ENCODE measurements at regions not wholly inside any gene's neighbourhood (a gene's known extent, or its start where the extent isn't known, plus 50 kb on each side); places are given as distances from the start of the nearest gene placed in this dataset.
"Not testable (repeated sequence)": the region's sequence is repeated elsewhere in the genome, so short reads cannot be mapped to it uniquely, and the experiment has no call there.

DNA sequence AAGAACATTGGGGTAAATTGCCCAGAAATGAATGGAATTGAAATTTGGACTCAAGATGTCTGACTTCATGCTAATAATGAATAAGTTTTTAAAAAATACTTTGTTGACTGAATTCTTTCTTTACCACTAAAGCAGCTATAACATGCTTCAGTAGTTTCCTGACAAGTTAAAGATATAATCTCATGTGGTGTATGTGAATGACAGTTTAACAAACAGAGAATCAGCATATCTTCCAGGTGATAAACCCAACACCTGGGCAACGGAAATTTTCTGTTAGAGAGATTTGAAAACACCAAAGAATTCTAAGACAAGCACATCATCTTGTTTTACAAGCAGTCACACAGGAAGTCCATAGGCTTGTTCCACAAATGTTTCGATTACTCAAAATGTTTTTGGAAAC is 372.6 kb upstream of the VRK2 start:
- Histone ChIP-seq H3K4me1 (ENCODE audit: insufficient read depth, low read length) (no peaks in the 10 kb centered on the region), H3K36me3 (ENCODE audit: insufficient read depth, low read length) (no peaks in the 10 kb centered on the region), H2AFZ (ENCODE audit: low read depth, low read length) (no peak overlapping the region), H3K4me3 (ENCODE audit: low read length) (no peak overlapping the region), H3K27me3 (ENCODE audit: insufficient read depth, low read length) (no peaks in the 10 kb centered on the region), H3K9me3 (ENCODE audit: low read length) (no peaks in the 10 kb centered on the region)

- H3K36me3 ChIP-seq (ENCODE audit: insufficient read depth, low read length), result no peaks in the 10 kb centered on the region
- no peak overlapping the region for H2AFZ ChIP-seq (ENCODE audit: low read depth, low read length)
- H3K4me3 ChIP-seq (ENCODE audit: low read length), result no peak overlapping the region
- H3K4me1 ChIP-seq (ENCODE audit: insufficient read depth, low read length), result no peaks in the 10 kb centered on the region
- H3K9me3 ChIP-seq (ENCODE audit: low read length), result no peaks in the 10 kb centered on the region
- H3K27me3 ChIP-seq (ENCODE audit: insufficient read depth, low read length), result no peaks in the 10 kb centered on the region
These were observed 371.9 kb upstream of the VRK2 start for GRCh38 chr2:57674743-57675142.

DNA sequence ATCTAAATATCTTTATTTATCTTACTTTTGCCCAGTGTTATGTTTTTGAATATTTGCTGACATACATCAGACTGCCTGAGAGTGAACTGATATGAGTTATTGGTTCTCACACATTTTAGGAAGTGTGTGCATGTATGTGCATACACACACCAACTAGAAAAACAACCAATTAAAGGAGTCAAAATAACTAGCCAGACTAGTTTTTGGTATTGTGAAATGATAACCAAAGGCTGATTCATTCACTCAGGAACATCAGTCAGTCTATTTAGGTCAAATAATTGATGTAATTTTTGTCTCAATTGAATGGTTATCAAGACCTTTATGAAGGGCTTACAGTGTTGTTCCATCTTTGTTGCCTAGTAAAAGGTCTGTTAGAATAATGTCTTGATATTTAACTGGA is 369.3 kb upstream of the VRK2 start:
- Histone ChIP-seq H3K27me3 (ENCODE audit: insufficient read depth, low read length) (no peaks in the 10 kb centered on the region), H3K4me1 (ENCODE audit: insufficient read depth, low read length) (no peaks in the 10 kb centered on the region), H3K9me3 (ENCODE audit: low read length) (no peaks in the 10 kb centered on the region), H3K4me3 (ENCODE audit: low read length) (no peak overlapping the region), H3K36me3 (ENCODE audit: insufficient read depth, low read length) (no peaks in the 10 kb centered on the region), H2AFZ (ENCODE audit: low read depth, low read length) (no peak overlapping the region)

DNA sequence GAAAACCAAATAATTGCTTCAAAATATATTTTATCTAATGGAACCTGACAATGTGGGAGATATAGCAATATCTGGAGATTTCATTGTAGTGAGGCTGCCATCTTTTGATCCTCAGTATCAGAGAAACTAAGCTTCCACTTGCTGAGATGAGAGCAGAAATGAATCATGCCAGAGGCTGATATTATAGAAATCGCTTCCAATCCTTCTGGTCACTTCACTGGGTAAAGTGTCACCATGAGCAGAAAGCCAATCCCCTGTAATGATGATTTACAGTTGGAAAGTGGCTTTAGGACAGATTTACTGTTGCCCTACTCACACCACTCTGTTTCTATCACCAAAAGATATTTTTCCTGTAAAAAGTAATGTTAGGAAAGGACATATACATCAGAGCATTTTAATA is 365.0 kb upstream of the VRK2 start:
- H3K9me3 ChIP-seq (ENCODE audit: low read length), result no peaks in the 10 kb centered on the region
- H3K36me3 ChIP-seq (ENCODE audit: insufficient read depth, low read length), result no peaks in the 10 kb centered on the region
- no peaks in the 10 kb centered on the region for H3K27me3 ChIP-seq (ENCODE audit: insufficient read depth, low read length)
- no peak overlapping the region for H2AFZ ChIP-seq (ENCODE audit: low read depth, low read length)
- H3K4me3 ChIP-seq (ENCODE audit: low read length), result no peak overlapping the region
- H3K4me1 ChIP-seq (ENCODE audit: insufficient read depth, low read length), result no peaks in the 10 kb centered on the region

DNA sequence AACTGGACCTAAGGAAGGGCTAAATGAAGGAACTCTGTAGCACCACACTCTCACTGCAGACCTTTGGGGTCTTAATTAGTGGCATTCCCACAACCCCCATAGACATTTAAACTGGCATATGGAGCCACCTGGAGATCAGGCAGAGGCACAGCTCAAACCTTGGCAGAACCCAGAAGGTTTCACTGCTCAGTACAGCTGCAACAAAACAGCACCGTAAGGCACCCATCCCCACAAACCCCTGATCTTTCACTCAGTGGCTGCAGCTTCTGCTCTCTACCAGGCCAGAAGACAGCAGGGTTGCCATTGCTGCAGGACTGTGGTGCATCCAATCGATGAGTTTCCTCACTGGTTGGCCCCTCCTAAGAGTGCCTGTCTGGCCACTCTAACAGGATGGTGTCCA is 361.6 kb upstream of the VRK2 start:
- H2AFZ ChIP-seq (ENCODE audit: low read depth, low read length), result no peak overlapping the region

DNA sequence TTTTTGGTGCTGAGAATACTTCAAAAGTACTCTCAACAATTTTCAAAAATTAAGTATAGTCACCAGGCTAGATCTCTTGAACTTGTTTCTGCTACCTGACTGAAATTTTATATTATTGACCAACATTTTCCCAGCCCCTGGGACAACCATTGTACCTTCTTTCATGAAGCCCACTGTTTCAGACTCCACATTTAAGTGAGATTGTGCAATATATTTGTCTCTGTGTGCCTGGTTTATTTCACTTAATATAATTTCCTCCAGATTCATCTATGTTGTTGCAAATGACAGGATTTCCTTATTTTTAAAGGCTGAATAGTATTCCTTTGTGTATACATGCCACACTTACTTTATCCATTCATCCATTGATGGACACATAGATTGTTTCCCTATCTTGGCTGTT is 354.2 kb upstream of the VRK2 start:
- Histone ChIP-seq H2AFZ (ENCODE audit: low read depth, low read length) (no peak overlapping the region), H3K4me3 (ENCODE audit: low read length) (no peak overlapping the region), H3K4me1 (ENCODE audit: insufficient read depth, low read length) (no peaks in the 10 kb centered on the region), H3K9me3 (ENCODE audit: low read length) (no peaks in the 10 kb centered on the region), H3K27me3 (ENCODE audit: insufficient read depth, low read length) (no peaks in the 10 kb centered on the region), H3K36me3 (ENCODE audit: insufficient read depth, low read length) (no peaks in the 10 kb centered on the region)

More for the DNA sequence above, 361.6 kb upstream of the VRK2 start:
- Histone ChIP-seq H3K9me3 (ENCODE audit: low read length) (no peaks in the 10 kb centered on the region), H3K36me3 (ENCODE audit: insufficient read depth, low read length) (no peaks in the 10 kb centered on the region), H3K27me3 (ENCODE audit: insufficient read depth, low read length) (no peaks in the 10 kb centered on the region), H3K4me1 (ENCODE audit: insufficient read depth, low read length) (no peaks in the 10 kb centered on the region), H3K4me3 (ENCODE audit: low read length) (no peak overlapping the region)

DNA sequence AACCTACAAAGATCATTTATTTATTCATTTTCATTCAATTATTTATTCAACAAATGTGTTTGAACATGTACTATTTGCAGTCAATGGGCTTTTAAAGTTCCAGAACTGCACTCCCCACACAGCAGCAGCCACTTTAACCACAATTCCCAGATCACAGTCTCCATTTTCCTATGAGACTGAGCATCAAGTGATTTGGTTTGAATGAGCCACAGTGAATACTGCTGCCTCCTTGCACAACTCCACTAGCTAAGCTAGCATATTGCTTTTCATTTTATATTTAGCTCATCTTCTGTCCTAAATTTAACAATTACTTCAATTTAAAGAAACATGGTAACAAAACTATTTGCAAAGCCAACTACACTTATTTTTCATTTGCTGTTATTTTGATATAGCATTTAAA is 353.4 kb upstream of the VRK2 start:
- no peak overlapping the region for H2AFZ ChIP-seq (ENCODE audit: low read depth, low read length)
- no peaks in the 10 kb centered on the region for H3K36me3 ChIP-seq (ENCODE audit: insufficient read depth, low read length)
- no peaks in the 10 kb centered on the region for H3K9me3 ChIP-seq (ENCODE audit: low read length)
- H3K4me1 ChIP-seq (ENCODE audit: insufficient read depth, low read length), result no peaks in the 10 kb centered on the region
- H3K4me3 ChIP-seq (ENCODE audit: low read length), result no peak overlapping the region
- no peaks in the 10 kb centered on the region for H3K27me3 ChIP-seq (ENCODE audit: insufficient read depth, low read length)

- H3K36me3 ChIP-seq (ENCODE audit: insufficient read depth, low read length), result no peaks in the 10 kb centered on the region
- H3K4me1 ChIP-seq (ENCODE audit: insufficient read depth, low read length), result no peaks in the 10 kb centered on the region
- H3K27me3 ChIP-seq (ENCODE audit: insufficient read depth, low read length), result no peaks in the 10 kb centered on the region
- H3K4me3 ChIP-seq (ENCODE audit: low read length), result no peak overlapping the region
- no peak overlapping the region for H2AFZ ChIP-seq (ENCODE audit: low read depth, low read length)
- H3K9me3 ChIP-seq (ENCODE audit: low read length), result no peaks in the 10 kb centered on the region
These were observed 352.6 kb upstream of the VRK2 start for GRCh38 chr2:57693965-57694364.

DNA sequence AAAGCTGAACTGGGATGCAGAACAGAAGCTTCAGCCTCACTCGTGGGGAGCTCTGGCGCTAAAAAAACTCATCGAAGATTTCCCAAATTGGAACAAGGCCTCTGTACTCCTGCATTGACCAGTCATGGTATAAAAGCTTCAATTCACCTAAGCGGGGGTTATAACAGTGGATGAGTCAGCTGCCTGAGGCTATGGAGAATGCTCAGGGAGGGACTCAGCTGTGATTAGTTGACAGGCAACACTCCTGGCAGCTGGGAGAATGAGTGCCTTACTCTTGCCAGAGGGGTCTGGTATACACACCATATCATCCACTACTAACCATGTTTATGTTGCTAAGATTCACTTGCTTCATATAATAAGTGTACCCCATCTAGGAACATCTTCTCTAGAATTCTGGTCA is 350.6 kb upstream of the VRK2 start:
- Histone ChIP-seq H3K4me1 (ENCODE audit: insufficient read depth, low read length) (peaks cover 3% of the 10 kb centered on the region), H3K4me3 (ENCODE audit: low read length) (no peak overlapping the region), H2AFZ (ENCODE audit: low read depth, low read length) (no peak overlapping the region)

GRCh38 chr2:57698392-57698791 is 348.2 kb upstream of the VRK2 start:
- Histone ChIP-seq H3K9me3 (ENCODE audit: low read length) (no peaks in the 10 kb centered on the region), H3K4me1 (ENCODE audit: insufficient read depth, low read length) (peaks cover 13% of the 10 kb centered on the region), H2AFZ (ENCODE audit: low read depth, low read length) (no peak overlapping the region), H3K4me3 (ENCODE audit: low read length) (no peak overlapping the region), H3K27me3 (ENCODE audit: insufficient read depth, low read length) (no peaks in the 10 kb centered on the region), H3K36me3 (ENCODE audit: insufficient read depth, low read length) (no peaks in the 10 kb centered on the region)

More for the DNA sequence above, 350.6 kb upstream of the VRK2 start:
- Histone ChIP-seq H3K27me3 (ENCODE audit: insufficient read depth, low read length) (no peaks in the 10 kb centered on the region), H3K9me3 (ENCODE audit: low read length) (no peaks in the 10 kb centered on the region), H3K36me3 (ENCODE audit: insufficient read depth, low read length) (no peaks in the 10 kb centered on the region)

GRCh38 chr2:57698935-57699449 is 347.6 kb upstream of the VRK2 start:
- Histone ChIP-seq H3K4me3 (ENCODE audit: low read length) (no peak overlapping the region), H3K36me3 (ENCODE audit: insufficient read depth, low read length) (no peaks in the 10 kb centered on the region), H3K27me3 (ENCODE audit: insufficient read depth, low read length) (no peaks in the 10 kb centered on the region), H3K9me3 (ENCODE audit: low read length) (no peaks in the 10 kb centered on the region), H2AFZ (ENCODE audit: low read depth, low read length) (no peak overlapping the region), H3K4me1 (ENCODE audit: insufficient read depth, low read length) (peaks cover 13% of the 10 kb centered on the region)

- Histone ChIP-seq H3K4me1 (ENCODE audit: insufficient read depth, low read length) (peaks cover 13% of the 10 kb centered on the region), H3K9me3 (ENCODE audit: low read length) (no peaks in the 10 kb centered on the region), H3K27me3 (ENCODE audit: insufficient read depth, low read length) (no peaks in the 10 kb centered on the region)
These were observed 345.2 kb upstream of the VRK2 start for GRCh38 chr2:57701391-57701791.

GRCh38 chr2:57703407-57703806 is 343.2 kb upstream of the VRK2 start:
- H3K27me3 ChIP-seq (ENCODE audit: insufficient read depth, low read length), result no peaks in the 10 kb centered on the region
- H3K36me3 ChIP-seq (ENCODE audit: insufficient read depth, low read length), result no peaks in the 10 kb centered on the region
- H3K4me3 ChIP-seq (ENCODE audit: low read length), result no peak overlapping the region
- H3K9me3 ChIP-seq (ENCODE audit: low read length), result no peaks in the 10 kb centered on the region
- H3K4me1 ChIP-seq (ENCODE audit: insufficient read depth, low read length), result peaks cover 13% of the 10 kb centered on the region
- H2AFZ ChIP-seq (ENCODE audit: low read depth, low read length), result no peak overlapping the region

More at GRCh38 chr2:57701391-57701791, 345.2 kb upstream of the VRK2 start:
- Histone ChIP-seq H2AFZ (ENCODE audit: low read depth, low read length) (peak overlapping the region; percentile 55), H3K4me3 (ENCODE audit: low read length) (no peak overlapping the region), H3K36me3 (ENCODE audit: insufficient read depth, low read length) (no peaks in the 10 kb centered on the region)

- H3K36me3 ChIP-seq (ENCODE audit: insufficient read depth, low read length), result not testable (repeated sequence)
- H3K4me1 ChIP-seq (ENCODE audit: insufficient read depth, low read length), result peaks cover 23% of the 10 kb centered on the region
These were observed 338.8 kb upstream of the VRK2 start for GRCh38 chr2:57707794-57708193.

More at GRCh38 chr2:57707794-57708193, 338.8 kb upstream of the VRK2 start:
- not testable (repeated sequence) for H3K27me3 ChIP-seq (ENCODE audit: insufficient read depth, low read length); H3K4me3 ChIP-seq (ENCODE audit: low read length); H2AFZ ChIP-seq (ENCODE audit: low read depth, low read length); H3K9me3 ChIP-seq (ENCODE audit: low read length)
